Suppressor macrophage treated with lipopolysaccharide for 4 hours (primary cell): ENCODE measurements at regions not wholly inside any gene's neighbourhood (a gene's known extent, or its start where the extent isn't known, plus 50 kb on each side); places are given as distances from the start of the nearest gene placed in this dataset.

Experiments used
- DNase-seq: peaks from one replicate; pipeline ENCODE4 v3.0.0-alpha.2; 2020

GRCh38 chr20:40359131-40359912, 329.7 kb downstream of the MAFB start:
- DNase-seq: peak; percentile 83

DNA sequence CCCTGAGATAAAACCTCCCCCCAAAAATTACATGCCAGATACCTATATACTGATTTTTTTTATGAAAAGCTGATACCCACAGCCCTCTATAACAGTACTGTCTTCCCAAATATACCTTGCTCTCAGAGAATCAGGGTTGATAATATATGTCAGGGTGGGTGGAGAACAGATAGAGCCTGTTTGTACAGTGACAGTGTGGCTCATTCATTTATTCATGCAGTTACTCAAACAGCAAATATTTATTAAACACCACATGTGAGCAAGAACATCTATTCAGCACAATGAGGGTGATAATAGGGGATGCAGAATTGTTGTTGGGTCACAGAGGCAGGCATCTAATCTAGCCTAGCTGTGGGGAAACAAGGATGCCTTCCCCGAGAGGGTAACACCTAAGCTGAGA, 334.2 kb downstream of the MAFB start:
- DNase-seq: no peak

GRCh38 chr20:40343390-40343789, 345.6 kb downstream of the MAFB start:
- no peak for DNase-seq

- DNase-seq: peak; percentile 65
Observed at GRCh38 chr20:40341561-40341960, 347.5 kb downstream of the MAFB start.

DNA sequence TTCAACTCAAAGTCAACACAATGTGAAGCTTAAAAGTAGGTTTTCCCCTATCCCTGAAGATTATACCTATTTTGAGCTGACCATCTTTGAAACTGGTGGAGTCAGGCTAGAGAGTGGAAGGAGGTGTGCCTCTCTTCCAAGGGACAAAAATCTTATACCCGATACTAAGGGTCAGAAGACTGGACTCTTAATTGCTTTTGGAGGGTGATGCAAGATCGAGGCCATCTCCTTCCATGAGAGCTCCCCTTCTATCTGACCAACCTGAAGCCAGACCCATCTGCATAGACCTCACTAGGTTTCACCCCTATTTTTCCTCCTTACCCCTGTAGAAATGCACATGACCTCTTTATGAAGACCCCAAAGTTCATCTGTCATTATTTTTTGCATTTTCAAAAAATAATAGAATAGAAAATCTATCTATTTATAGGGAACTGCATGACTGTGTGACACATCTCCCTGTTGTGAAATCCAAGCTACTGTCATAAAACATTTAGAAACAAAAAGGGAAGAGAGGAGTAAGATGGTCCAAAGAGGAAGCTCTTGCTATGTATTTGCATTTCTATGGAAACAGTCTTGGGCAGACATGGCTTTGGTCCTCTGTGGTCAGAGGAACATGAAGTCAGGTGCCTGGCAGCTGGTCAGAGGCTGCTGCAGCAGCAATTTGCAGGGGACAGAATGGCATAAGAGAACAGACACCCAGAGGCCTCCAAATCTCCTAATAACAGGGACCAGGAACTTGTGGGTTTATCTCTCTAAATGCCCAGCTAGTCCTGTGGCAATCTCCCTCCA, 349.2 kb downstream of the MAFB start:
- DNase-seq: peak; percentile 95

DNA sequence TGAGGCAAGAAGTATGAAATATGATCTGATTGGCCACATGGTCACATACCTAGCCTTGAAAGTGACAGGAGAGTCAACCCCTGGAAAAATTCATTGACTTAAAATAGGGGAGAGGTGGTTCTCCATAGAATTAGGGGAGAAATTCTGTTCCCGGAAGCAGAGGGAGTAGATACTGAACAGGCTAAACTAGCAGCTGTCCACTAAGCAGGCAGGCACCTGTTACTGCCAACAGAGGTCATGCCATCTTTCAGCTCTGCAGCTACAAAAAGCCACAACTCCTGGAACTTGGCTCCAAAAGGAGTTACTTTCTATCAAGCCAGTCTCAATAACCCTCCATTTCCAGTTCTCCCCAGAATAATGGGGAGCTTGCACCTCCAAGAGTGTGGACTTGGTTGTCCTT, 352.5 kb downstream of the MAFB start:
- no peak for DNase-seq

GRCh38 chr20:40335901-40336351, 353.1 kb downstream of the MAFB start:
- DNase-seq: no peak

GRCh38 chr20:40335437-40335836, 353.6 kb downstream of the MAFB start:
- no peak for DNase-seq

- DNase-seq: no peak
Observed at GRCh38 chr20:40333591-40333990, 355.4 kb downstream of the MAFB start.

DNA sequence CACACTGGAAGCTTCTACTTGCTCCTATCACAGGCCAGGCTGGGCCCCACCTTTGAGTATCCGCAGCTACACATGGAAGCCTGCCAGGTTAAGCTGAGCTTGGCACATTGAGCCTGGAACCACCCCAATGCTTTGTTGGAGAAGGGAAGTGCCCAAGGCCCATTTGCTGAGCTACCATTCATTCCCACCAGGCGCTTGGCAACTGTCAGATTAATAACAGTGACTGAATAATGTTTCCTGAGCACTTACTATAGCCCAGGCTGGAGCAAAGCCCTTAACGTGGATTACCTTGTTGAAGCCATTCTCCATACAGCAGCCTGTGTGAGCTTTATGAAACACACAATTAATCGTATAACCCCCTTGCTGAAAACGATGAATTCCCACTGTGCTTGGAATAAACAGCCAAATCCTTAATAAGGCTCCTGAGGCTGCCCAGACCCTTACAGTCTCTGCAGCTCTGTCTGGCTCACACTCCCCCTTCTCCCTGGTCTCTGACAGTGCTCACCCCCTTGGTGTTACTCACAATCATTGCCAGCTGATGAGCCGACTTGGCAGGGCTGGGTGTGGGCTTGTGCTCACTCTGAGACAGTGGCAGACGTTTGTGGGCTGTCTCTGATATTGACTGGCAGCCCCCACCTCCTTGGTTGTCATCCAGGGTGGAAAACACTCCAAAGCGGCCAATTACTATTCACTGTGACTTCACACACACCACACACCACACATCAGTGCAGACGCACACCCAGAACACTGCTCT, 357.1 kb downstream of the MAFB start:
- no peak for DNase-seq

- DNase-seq: no peak
Observed at GRCh38 chr20:40331249-40331648, 357.8 kb downstream of the MAFB start.

DNA sequence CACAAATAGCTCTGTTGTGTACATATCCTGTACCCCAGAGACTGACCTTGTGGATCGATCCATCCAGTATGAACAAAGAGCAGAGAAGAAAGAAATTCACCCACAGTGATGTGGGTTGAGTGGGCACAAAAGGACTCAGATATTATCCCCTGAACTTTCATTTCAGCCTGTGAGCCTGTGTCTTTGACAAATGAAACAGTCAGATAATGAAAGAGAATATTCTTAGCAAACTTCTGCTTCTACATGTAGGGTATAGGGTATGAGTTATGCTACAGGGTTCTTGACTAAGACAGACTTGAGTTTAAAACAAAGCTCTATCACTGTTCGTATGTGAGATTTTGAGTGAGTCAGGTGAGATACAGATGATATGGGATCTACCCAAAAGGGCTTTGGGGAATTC, 359.7 kb downstream of the MAFB start:
- peak; percentile 45 for DNase-seq

- peak; percentile 89 for DNase-seq
Observed at GRCh38 chr20:40326784-40327183, 362.3 kb downstream of the MAFB start.

DNA sequence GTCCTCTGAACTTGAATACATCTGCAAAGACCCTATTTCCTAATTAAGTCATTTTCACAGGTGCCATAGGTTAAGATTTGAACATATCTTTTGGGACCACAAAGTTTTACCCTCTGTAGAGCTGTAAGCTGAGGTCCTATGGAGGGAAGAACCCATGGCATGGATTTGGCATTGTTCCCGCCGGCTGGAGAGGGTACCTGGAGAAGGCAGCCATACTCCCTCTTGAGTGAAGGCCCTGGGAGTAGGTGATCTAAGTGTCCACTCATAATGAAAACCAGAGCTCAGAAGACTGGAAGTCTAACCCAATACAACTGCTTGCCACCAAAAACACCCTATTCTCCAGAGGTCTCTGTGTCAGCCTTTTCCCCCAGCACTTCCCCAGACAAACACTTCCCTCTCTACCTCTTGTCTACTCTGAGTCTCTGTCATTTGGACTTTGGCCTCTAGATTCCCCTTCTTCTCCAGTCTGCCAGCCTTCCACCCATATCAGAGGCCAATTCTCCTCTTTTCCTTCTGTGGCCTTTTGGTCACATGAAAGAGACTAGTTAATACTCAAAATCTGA, 363.9 kb downstream of the MAFB start:
- DNase-seq: peak; percentile 57

GRCh38 chr20:40323361-40323794, 365.7 kb downstream of the MAFB start:
- DNase-seq: peak; percentile 93

DNA sequence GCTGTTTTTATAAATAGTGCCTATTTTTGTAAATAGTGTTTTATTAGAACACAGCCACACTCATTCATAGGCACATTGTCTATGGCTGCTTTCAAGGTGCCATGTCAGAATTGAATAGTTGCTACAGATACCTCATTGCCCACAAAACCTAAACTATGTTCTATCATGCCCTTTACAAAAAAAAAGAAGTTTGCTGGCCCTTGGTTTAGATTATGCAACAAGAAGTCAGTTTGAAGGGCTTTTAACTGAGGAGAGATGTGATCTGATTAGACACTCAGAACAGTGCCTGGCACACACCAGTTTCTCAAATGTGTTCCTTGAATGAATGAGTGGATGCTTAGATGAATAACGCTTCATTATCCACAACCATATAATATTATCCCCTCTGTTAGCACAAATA, 366.1 kb downstream of the MAFB start:
- DNase-seq: peak; percentile 36

DNA sequence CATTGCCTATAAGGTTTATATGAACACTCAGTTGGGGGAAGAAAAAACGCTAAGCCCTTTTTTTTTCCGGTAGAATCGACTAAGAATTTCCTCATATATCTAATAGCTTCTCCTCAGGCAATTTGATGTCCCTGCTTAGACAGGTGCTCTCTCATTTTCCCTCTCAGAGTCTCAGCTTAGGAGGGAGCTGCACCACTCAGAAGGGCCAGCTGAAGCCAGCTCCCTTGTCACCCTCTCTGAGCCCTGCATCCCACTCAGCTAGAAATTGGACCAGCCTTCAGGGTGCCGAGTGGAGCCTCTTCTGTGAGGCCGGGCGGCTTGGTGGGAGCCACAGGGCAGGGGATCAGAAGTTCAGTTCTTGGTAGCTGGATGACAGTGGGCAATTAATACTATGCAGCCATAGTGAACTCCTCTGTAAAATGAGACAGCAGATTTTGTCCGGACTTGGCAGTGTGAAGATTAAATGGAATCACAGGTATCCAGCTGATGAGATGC, 368.5 kb downstream of the MAFB start:
- no peak for DNase-seq

DNA sequence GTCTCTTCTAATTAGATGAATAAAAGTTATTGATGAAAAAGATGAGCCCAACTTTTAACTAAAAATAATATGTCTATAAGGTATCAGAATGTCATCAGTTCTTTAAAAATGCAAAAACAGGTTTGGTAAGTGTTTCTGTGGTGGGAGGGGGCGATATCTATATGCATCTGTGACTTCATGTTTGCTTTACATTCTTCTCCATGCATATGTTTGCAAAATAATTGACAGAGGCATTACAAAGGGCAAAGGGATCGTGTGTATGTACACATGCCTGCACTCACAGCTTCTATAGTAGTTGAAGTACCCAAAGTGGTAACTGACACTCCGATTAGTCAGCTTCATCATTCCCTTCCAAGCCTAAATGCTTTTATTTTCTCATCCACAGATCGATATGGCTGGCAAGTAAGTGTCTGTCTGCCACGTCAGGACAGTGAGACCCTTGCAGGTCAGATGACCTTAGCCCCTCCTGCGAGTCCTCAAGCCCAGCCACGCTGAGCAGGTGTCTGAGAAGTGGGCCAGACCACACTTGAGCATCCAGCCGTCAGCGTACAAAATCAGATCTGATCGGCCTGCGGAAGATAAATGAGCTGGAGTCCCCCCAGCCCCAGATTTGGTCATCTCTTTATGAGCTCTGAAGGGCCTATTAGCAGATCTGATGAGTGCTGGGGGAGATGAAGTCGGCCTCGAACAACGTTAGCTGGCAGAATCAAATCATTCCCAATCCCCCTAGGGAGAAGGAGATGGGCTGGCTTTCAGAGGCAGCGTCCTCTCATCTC, 369.1 kb downstream of the MAFB start:
- DNase-seq: no peak

DNA sequence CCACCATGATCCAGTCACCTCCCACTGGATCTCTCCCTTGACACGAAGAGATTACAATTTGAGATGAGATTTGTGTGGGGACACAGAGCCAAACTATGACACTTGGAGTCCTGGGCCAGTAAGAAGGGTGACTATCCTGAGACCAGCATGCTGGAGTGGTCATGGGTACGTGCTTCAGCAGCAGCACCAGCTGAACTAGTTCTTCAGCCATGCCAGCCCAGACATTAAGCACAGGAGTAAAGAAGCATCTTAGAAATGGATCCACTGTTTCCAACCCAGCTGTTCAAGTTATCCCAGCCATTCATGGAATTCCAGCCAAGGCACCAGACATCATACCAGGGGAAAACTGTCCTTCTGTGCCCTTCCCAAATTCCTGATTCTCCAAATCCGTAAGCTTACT, 370.0 kb downstream of the MAFB start:
- no peak for DNase-seq

- DNase-seq: no peak
Observed at GRCh38 chr20:40317156-40317790, 371.8 kb downstream of the MAFB start.

DNA sequence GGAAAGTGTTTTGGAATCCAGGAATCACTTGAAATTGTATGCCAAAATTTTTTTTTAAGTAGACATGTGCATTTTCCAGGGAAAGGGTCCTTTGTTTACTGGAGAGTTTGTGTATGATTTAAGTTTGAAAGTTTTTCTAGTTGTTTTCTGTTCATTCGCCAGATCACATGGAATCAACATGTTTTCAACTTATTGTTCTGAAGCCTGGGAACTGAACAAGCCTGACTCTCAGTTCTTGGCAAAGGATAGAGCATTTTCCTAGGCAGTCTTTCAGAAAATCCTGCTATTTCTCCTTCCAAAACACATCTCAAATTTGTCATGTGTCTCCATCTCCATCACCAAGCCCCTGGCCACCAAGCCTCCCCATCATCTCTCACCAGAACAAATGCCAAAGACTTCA, 374.8 kb downstream of the MAFB start:
- no peak for DNase-seq

GRCh38 chr20:40313730-40314129, 375.3 kb downstream of the MAFB start:
- no peak for DNase-seq
